GM12872 (cell line): ENCODE measurements at regions not wholly inside any gene's neighbourhood (a gene's known extent, or its start where the extent isn't known, plus 50 kb on each side); places are given as distances from the start of the nearest gene placed in this dataset.

ENCODE experiments used
- CTCF ChIP-seq: IDR thresholded peaks from 3 replicates; pipeline ENCODE4 v1.5.1; 2011; ENCODE audit warnings: low read depth, mild to moderate bottlenecking, low read length, moderate library complexity; ENCODE audit not compliant: insufficient read depth

GRCh38 chr5:104049752-104050151, 487.2 kb upstream of the NUDT12 start:
- no peak for TF ChIP-seq CTCF

- TF ChIP-seq CTCF: no peak
These were observed 485.6 kb upstream of the NUDT12 start for GRCh38 chr5:104048231-104048630.

- no peak for TF ChIP-seq CTCF
These were observed 483.4 kb upstream of the NUDT12 start for GRCh38 chr5:104045987-104046386.

- TF ChIP-seq CTCF: no peak
These were observed 461.9 kb upstream of the NUDT12 start for GRCh38 chr5:104024538-104024937.

GRCh38 chr5:104023739-104024138, 461.1 kb upstream of the NUDT12 start:
- no peak for TF ChIP-seq CTCF

- no peak for TF ChIP-seq CTCF
These were observed 457.4 kb upstream of the NUDT12 start for GRCh38 chr5:104019956-104020355.

- TF ChIP-seq CTCF: no peak
These were observed 455.7 kb upstream of the NUDT12 start for GRCh38 chr5:104018299-104018698.

- no peak for TF ChIP-seq CTCF
These were observed 454.1 kb upstream of the NUDT12 start for GRCh38 chr5:104016646-104017045.
